HUES48 (cell line): ENCODE measurements at regions not wholly inside any gene's neighbourhood (a gene's known extent, or its start where the extent isn't known, plus 50 kb on each side); places are given as distances from the start of the nearest gene placed in this dataset.

Experiments used
- H3K27ac ChIP-seq: one replicate; pipeline ENCODE4 v1.7.0; 2013; ENCODE audit warnings: low read depth, low read length, inconsistent platforms
- H3K27me3 ChIP-seq: 2 replicates; pipeline ENCODE4 v1.6.1; 2013; ENCODE audit warnings: mild to moderate bottlenecking, low read length; ENCODE audit not compliant: control insufficient read depth, insufficient read depth
- H3K36me3 ChIP-seq: 2 replicates; pipeline ENCODE4 v1.6.1; 2013; ENCODE audit warnings: low read length; ENCODE audit not compliant: control insufficient read depth, insufficient read depth
- H3K4me1 ChIP-seq: 2 replicates; pipeline ENCODE4 v1.6.1; 2013; ENCODE audit warnings: mild to moderate bottlenecking, low read length; ENCODE audit not compliant: control insufficient read depth, insufficient read depth
- H3K4me3 ChIP-seq: 2 replicates; pipeline ENCODE4 v1.5.1; 2013; ENCODE audit warnings: mild to moderate bottlenecking, low read depth, low read length
- H3K9ac ChIP-seq: 2 replicates; pipeline ENCODE4 v1.6.1; 2013; ENCODE audit warnings: mild to moderate bottlenecking, low read depth, low read length, moderate library complexity
- H3K9me3 ChIP-seq: 2 replicates; pipeline ENCODE4 v1.6.1; 2013; ENCODE audit warnings: low read length; ENCODE audit not compliant: control insufficient read depth, insufficient read depth

- H3K27ac ChIP-seq, result no peak overlapping the region
- H3K4me3 ChIP-seq, result no peak overlapping the region
- H3K27me3 ChIP-seq, result no peaks in the 10 kb centered on the region
These were observed 228.3 kb upstream of the ZNF32 start for GRCh38 chr10:43876976-43877375.

GRCh38 chr10:43874984-43875383, 226.3 kb upstream of the ZNF32 start:
- H3K9ac ChIP-seq, result no peak overlapping the region
- no peaks in the 10 kb centered on the region for H3K4me1 ChIP-seq
- no peak overlapping the region for H3K27ac ChIP-seq
- no peaks in the 10 kb centered on the region for H3K27me3 ChIP-seq
- H3K4me3 ChIP-seq, result no peak overlapping the region
- H3K9me3 ChIP-seq, result no peaks in the 10 kb centered on the region
- H3K36me3 ChIP-seq, result no peaks in the 10 kb centered on the region

More at GRCh38 chr10:43876976-43877375, 228.3 kb upstream of the ZNF32 start:
- Histone ChIP-seq H3K9ac (no peak overlapping the region), H3K36me3 (no peaks in the 10 kb centered on the region), H3K4me1 (no peaks in the 10 kb centered on the region), H3K9me3 (no peaks in the 10 kb centered on the region)

GRCh38 chr10:43873717-43874116, 225.0 kb upstream of the ZNF32 start:
- Histone ChIP-seq H3K36me3 (no peaks in the 10 kb centered on the region), H3K9me3 (no peaks in the 10 kb centered on the region), H3K4me1 (no peaks in the 10 kb centered on the region), H3K27ac (no peak overlapping the region), H3K27me3 (no peaks in the 10 kb centered on the region), H3K4me3 (no peak overlapping the region), H3K9ac (no peak overlapping the region)

- no peaks in the 10 kb centered on the region for H3K36me3 ChIP-seq
- no peak overlapping the region for H3K4me3 ChIP-seq
- H3K27ac ChIP-seq, result no peak overlapping the region
- H3K27me3 ChIP-seq, result no peaks in the 10 kb centered on the region
- no peak overlapping the region for H3K9ac ChIP-seq
- no peaks in the 10 kb centered on the region for H3K9me3 ChIP-seq
- H3K4me1 ChIP-seq, result no peaks in the 10 kb centered on the region
These were observed 224.0 kb upstream of the ZNF32 start for GRCh38 chr10:43872644-43873043.

GRCh38 chr10:43871545-43871944, 222.9 kb upstream of the ZNF32 start:
- no peaks in the 10 kb centered on the region for H3K27me3 ChIP-seq
- no peak overlapping the region for H3K27ac ChIP-seq

GRCh38 chr10:43870968-43871439, 222.3 kb upstream of the ZNF32 start:
- no peak overlapping the region for H3K27ac ChIP-seq
- no peak overlapping the region for H3K9ac ChIP-seq
- H3K27me3 ChIP-seq, result no peaks in the 10 kb centered on the region
- no peaks in the 10 kb centered on the region for H3K4me1 ChIP-seq
- no peaks in the 10 kb centered on the region for H3K36me3 ChIP-seq
- H3K9me3 ChIP-seq, result no peaks in the 10 kb centered on the region
- H3K4me3 ChIP-seq, result no peak overlapping the region

More at GRCh38 chr10:43871545-43871944, 222.9 kb upstream of the ZNF32 start:
- Histone ChIP-seq H3K4me3 (no peak overlapping the region), H3K9me3 (no peaks in the 10 kb centered on the region), H3K9ac (no peak overlapping the region), H3K4me1 (no peaks in the 10 kb centered on the region), H3K36me3 (no peaks in the 10 kb centered on the region)

GRCh38 chr10:43869669-43870322, 221.1 kb upstream of the ZNF32 start:
- Histone ChIP-seq H3K36me3 (no peaks in the 10 kb centered on the region), H3K9ac (no peak overlapping the region), H3K27ac (no peak overlapping the region), H3K4me3 (no peak overlapping the region), H3K27me3 (no peaks in the 10 kb centered on the region), H3K9me3 (no peaks in the 10 kb centered on the region), H3K4me1 (no peaks in the 10 kb centered on the region)

GRCh38 chr10:43868952-43869351, 220.3 kb upstream of the ZNF32 start:
- Histone ChIP-seq H3K4me1 (no peaks in the 10 kb centered on the region), H3K9ac (no peak overlapping the region), H3K36me3 (no peaks in the 10 kb centered on the region), H3K9me3 (no peaks in the 10 kb centered on the region), H3K4me3 (no peak overlapping the region), H3K27me3 (no peaks in the 10 kb centered on the region), H3K27ac (no peak overlapping the region)

- Histone ChIP-seq H3K9me3 (no peaks in the 10 kb centered on the region), H3K27me3 (no peaks in the 10 kb centered on the region), H3K36me3 (no peaks in the 10 kb centered on the region), H3K9ac (no peak overlapping the region), H3K4me3 (no peak overlapping the region), H3K4me1 (no peaks in the 10 kb centered on the region), H3K27ac (no peak overlapping the region)
These were observed 219.2 kb upstream of the ZNF32 start for GRCh38 chr10:43867667-43868565.

- Histone ChIP-seq H3K4me1 (no peaks in the 10 kb centered on the region), H3K27me3 (no peaks in the 10 kb centered on the region), H3K9ac (no peak overlapping the region), H3K27ac (no peak overlapping the region), H3K4me3 (no peak overlapping the region), H3K36me3 (no peaks in the 10 kb centered on the region), H3K9me3 (no peaks in the 10 kb centered on the region)
These were observed 218.4 kb upstream of the ZNF32 start for GRCh38 chr10:43867113-43867512.

GRCh38 chr10:43866712-43867111, 218.0 kb upstream of the ZNF32 start:
- no peaks in the 10 kb centered on the region for H3K4me1 ChIP-seq
- H3K9ac ChIP-seq, result no peak overlapping the region
- H3K27me3 ChIP-seq, result no peaks in the 10 kb centered on the region
- no peak overlapping the region for H3K4me3 ChIP-seq
- H3K36me3 ChIP-seq, result no peaks in the 10 kb centered on the region
- H3K9me3 ChIP-seq, result no peaks in the 10 kb centered on the region
- no peak overlapping the region for H3K27ac ChIP-seq
